HG03469 (cell line): ENCODE measurements at regions not wholly inside any gene's neighbourhood (a gene's known extent, or its start where the extent isn't known, plus 50 kb on each side); places are given as distances from the start of the nearest gene placed in this dataset.
"Not testable (repeated sequence)": the region's sequence is repeated elsewhere in the genome, so short reads cannot be mapped to it uniquely, and the experiment has no call there.

ENCODE experiments used
- ATAC-seq: cut with Tn5 transposase; IDR thresholded peaks from one replicate; pipeline ENCODE4 v1.9.1; 2021; ENCODE audit warnings: mild to moderate bottlenecking, moderate library complexity, moderate number of reproducible peaks; ENCODE audit not compliant: unreplicated experiment

DNA sequence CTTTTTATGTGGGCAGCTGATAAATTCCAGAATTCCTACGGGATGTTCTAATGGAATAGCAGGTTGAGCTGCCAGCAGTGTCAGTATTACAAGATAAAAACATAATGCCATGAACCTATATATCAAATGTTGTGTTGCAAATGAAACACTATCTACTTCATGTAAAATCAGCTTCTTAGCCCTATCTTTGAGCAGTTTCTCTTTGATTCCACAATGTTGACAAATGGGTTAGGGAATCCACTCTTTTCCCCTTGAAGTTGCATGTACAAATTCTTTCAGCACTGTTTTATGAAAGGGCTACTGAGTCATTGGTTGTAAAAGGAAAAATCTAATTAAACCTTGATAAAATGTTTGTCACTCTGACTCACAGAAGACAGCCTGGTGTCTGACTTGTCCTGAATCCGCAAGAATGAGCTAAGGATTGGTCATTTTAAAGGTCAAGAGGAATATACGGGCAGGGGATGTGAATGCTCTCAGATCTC, 950.6 kb upstream of the NUDT12 start:
- no peak for ATAC-seq

DNA sequence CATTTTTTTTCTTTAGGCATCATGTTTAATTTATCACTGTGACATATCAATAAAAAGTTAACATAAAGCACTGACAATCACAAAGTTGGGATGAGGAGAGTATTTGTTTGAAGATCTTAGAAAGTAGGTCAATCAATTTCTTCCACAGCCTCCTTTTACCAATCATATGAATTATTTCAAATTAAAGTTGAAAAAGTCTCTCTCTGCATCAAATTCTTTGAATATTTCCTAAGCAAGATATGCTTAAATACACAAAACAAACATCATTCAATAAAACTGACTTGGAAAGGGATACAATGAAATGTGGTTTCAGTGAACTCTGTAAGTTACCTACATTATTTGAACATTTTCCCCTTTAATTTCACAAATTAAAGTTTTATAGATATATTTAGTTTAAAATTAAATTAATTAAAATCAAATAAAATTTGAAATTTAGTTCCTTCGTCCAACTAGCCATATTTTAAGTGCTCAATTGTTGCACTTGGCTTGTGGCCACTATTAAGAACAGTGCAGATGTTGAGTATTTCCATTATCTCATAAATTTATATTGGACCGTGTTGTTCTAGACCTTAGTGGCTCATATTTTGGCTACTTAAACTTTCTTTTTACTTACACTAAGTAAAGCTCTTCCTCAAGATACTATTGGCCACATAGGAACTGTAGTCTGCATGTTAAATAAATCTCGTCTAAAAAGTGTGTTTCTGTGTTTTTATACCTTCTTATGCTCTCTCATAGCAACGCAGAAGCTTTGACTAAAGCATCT, 949.7 kb upstream of the NUDT12 start:
- ATAC-seq: no peak

DNA sequence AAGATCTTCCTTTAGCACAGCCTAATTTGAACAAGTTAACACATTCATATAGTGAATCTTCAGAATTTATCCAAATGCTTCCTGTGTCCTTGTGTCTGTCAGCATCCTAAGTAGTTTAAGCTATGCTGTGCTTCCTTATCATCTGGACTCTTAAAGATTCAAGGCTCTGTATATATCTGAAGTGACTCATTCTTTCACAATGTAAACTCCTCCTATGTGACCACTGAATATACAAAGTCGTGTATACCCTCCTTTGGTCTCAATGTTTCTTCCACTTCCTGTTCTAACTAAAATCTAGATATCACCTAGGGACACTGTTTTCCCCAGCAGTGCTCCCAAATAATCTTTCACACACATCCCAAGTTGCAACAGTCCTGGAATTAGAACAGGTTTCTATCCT, 935.7 kb upstream of the NUDT12 start:
- ATAC-seq: no peak

DNA sequence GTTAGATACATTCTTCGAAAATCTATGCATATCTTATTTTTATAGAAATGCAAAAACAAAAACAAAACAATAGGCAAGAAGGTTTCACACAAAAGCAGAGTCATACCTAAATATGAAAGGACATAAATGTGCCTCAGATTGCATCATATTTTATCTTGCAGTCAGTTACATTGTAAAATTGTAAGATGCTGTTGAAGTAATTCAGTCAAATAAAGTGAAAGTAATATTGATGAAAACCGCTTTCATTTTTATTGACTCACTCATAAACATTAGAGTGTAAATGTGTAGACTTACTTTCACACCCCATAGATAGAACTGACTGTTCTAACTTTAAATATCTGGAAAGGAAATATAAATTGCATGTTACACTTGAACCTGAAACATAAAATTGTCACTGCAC, 931.5 kb upstream of the NUDT12 start:
- no peak for ATAC-seq

DNA sequence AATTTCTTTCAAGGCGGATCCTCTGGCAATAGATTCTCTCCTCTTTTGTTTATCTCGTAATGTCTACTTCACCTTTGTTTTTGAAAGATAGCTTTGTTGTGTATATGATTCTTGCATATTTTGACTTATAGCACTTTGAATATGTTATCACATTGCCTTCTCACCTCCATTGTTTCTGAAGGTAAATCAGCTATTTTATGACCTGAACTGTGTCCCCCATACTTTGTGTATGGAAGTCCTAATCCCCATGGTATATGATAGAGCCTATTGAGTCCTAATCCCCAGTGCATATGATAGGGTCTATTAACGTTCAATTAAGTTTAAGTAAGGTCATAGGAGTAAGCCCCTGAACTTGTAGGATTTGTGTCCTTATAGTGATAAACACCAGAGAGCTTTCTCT, 910.2 kb upstream of the NUDT12 start:
- no peak for ATAC-seq

DNA sequence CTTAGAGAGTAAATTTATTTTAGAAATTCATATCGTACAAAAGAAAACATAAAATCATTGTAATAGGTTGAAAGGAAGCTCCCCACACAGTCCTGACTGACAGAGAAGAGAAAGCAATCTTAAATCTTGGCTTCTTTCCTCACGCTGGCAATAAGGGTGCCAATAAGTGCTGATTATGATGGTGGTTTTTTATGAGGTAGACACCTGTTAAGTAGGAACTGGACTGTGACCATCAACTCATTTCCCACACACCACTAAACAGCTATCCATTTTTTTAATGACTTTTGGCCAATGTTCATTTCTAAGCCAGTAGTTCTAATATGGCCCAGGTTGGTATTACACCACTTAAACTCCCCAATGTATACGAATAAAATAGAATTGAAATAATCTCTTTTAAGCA, 893.5 kb upstream of the NUDT12 start:
- ATAC-seq: no peak

DNA sequence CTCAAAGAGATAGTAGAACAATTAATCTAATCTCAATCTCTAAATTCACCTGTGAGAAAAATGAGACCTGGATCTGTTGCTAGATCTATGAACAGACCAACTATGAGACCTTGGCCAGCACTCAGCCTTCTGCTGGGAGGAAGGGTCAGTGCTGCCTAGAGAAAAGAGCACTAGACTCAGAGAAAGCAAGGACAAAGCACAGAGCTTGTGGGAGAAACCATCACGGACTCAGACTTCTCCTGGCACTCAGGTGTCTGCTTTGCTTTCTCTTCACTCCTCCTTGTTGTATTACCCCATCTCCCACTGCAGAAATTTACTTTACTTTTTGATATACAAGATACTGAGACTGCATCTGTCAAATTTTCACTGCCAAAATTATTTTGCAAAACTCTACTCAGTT, 890.0 kb upstream of the NUDT12 start:
- ATAC-seq: no peak

DNA sequence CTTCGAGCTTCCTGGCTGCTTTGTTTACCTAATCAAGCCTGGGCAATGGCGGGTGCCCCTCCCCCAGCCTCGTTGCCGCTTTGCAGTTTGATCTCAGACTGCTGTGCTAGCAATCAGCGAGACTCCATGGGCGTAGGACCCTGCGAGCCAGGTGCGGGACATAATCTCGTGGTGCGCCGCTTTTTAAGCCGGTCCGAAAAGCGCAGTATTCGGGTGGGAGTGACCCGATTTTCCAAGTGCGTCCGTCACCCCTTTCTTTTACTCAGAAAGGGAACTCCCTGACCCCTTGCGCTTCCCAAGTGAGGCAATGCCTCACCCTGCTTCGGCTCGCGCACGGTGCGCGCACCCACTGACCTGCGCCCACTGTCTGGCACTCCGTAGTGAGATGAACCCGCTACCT, 889.3 kb upstream of the NUDT12 start:
- ATAC-seq: not testable (repeated sequence)

DNA sequence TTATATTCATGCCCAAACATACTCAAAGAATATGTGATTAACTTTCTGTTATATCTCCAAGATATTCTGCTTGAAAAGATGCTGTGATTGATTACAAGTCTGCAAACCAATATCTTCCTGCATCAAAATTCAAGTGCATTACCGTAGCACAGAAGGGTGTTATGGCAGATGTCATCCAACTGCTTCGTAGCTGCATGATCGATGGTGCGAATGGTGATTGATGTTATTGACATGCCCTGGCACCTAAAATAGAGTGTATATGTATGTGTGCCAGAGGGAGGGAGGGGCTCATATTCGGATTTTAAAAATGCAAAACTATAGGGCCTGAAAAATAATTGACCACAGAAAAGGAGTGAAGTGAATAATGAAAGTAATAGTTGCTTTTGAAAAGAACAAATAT, 882.1 kb upstream of the NUDT12 start:
- ATAC-seq: no peak

DNA sequence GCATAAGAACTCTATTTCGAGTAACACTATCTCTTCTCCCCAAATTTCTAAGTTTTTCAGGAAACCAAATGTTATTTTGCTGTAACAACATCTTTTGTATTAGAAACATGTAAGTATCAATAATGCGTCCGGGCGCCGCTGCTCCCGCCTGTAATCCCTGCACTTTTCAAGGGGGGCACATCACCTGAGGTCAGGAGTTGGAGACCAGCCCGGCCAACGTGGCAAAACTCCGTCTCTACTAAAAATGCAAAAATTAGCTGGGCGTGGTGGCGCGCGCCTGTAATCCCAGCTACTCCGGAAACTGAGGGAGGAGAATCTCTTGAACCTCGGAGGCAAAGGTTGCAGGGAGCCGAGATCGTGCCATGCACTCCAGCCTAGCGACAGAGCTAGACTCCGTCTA, 881.1 kb upstream of the NUDT12 start:
- no peak for ATAC-seq

DNA sequence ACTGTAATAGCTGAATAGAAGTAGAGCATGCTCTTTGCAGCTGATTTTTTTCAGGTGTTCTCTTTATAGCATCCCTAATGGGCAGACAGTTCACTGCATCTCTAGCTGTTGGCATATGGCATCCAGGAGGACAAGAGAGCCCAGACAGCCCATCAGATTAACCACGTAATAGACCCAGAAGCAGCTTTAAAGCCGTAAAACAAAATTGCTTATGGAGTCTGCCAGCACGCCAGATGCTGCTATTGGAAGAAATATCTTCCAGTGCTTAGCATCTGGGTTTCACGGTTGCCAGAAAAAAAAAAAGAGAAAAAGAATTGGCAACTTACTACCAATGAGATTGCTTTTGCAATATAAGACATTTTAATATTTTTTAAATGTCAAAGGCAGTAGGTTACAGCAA, 869.4 kb upstream of the NUDT12 start:
- no peak for ATAC-seq

DNA sequence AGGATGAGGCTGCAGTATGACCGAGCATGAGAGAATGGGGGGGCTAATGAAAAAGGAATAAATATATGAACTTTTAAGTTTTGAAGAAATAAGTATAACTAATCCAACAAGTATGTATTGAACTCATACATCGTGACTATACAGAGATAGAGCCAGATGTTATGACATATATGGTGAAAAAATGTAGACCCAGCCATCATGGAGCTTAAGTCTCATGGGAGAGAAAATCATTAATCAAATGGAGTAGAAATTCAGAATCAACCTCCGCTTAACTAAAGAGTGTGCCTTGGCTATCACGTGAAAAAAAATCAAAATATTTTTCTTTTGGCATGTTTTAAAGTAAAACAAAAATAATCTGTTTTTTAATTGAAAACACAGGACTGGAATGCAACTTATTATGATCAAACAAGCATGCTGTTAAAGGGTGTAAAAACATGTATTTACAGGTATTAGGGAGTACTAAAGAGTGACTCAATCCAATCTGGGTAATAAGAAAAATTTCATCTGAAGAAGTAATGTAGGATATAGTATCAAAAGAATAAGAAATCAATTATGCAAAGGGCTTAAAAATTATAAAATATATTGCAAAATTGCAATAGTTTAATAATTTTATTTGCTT, 868.5 kb upstream of the NUDT12 start:
- no peak for ATAC-seq

DNA sequence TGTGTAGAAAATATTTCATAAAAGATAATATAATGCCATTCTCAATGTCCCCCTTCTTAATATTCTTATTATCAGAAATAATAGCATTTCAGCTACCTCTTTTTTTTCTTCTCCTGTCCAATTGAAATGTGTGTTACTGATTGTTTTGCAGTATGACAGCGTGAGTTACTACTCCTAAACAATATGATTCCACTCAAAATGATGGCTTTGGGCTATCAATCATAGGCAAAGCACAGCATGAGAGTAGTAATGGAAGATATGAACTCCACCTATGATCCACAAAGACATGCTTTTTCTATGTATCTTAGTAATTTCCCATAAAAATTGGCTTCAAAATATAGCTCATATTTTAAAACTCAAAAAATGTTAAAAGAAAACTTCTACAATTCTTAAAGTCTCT, 867.3 kb upstream of the NUDT12 start:
- no peak for ATAC-seq

DNA sequence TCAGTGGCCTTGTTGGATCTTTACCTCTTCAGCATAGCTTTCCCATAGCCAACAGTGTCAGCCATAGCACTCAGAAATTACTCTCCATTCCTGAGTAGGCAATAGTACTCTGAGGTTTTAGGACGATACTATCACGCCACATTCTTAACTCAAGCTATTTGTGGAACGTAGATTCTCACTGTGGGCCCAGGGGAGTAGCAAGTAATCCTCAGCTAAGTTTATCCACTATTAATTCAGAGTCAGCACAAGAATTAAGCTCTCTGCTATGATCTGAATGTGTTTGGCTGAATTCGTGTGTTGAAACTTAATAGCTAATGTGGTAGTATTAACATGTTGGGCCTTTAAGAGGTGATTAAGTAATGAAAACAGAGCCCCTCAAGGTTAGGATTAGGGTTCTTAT, 858.8 kb upstream of the NUDT12 start:
- no peak for ATAC-seq

DNA sequence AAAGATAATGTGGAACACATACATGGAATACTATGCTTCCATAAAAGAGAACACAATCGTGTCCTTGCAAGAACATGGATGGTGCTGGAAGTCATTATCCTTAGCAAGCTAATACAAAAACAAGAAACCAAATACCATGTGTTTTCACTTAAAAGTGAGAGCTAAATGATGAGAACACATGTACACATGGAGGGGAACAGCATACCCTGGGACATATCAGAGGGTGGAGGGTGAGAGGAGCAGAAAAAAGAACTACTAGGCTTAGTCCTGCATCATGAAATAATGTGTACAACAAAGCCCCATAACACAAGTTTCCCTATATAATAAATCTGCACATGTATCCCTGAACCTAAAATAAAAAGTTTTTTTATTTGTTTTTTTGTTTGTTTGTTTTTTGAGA, 855.5 kb upstream of the NUDT12 start:
- ATAC-seq: no peak

DNA sequence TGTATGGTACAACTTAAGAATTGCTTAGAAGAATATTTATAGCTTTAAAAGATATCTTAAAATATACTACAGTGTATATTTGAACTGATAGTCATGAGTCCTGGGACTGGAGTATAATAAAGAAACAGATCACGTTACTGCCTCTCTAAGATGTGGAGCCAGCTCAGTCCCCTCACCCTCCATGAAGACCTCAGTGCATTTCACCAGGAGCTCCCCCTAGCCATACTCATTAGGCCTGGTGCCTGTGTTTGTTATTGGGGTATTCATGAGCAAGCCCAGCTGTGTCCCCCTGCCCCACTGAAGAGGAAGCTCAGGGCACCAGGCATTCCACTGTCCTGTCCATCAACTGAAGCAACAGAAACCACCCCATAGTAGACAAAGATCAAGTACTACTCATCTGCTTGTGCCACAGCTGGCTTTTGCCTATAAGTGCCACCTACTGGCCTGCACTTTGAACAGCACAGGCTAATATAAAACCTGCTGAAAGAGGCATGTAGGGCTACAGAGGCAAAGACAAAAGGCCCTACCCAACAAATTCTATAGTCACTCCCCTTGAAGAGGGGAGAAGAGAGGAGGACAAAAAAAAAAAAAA, 850.2 kb upstream of the NUDT12 start:
- ATAC-seq: no peak

DNA sequence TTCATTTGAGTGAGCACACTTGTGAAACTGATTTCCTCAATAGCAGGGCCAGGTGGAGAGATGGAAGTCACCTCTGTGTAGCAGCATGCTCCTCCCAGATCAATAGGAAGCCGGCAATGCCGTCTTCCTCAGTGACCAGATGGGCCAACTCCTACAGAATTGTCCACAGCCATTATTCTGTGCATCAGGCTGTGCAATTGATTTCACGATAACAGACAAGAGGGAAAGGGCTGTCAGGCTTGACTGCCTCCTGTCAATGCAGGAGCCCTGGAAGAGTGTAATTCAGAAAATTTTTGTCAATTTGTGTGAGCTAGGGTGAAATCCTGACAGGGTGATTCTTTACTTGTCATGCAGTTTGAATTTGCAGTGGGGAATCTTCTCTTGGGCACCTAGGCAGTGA, 838.4 kb upstream of the NUDT12 start:
- ATAC-seq: no peak

DNA sequence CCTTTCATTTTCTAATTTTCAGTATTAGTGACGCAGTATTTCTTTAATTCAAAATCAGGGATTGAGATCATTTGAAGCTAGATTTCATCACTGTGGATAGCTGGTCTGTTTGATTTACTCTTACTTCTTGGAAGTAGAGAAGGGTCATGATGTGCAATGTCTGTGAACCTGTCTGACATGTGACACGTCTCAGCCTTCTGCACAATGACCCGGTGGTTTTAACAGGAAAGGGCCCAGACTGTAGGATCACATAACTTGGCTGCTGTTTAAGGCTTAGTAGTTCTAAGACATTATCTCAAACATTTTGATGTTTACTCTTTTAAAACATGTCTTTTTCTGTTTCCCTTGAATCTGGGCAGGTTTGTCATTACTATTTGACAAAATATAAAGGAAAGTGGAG, 823.3 kb upstream of the NUDT12 start:
- no peak for ATAC-seq

DNA sequence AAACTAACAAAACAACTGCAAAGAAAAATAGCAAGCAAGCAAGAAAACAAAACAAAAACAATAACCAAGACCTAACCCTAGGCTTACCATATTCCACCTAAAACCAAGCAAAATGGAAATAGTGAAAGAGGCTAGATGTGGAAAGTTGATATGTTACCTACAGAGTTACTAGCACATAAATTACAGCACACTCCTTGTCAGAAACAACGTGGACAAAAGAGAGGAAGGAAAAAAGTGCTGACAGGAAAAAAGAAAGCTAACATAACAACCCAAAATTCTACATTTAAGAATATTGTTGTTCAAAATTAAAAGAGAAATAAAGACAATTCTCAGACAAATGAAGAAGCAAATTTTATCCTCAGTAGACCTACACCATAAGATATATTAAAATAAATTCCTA, 812.8 kb upstream of the NUDT12 start:
- ATAC-seq: no peak

DNA sequence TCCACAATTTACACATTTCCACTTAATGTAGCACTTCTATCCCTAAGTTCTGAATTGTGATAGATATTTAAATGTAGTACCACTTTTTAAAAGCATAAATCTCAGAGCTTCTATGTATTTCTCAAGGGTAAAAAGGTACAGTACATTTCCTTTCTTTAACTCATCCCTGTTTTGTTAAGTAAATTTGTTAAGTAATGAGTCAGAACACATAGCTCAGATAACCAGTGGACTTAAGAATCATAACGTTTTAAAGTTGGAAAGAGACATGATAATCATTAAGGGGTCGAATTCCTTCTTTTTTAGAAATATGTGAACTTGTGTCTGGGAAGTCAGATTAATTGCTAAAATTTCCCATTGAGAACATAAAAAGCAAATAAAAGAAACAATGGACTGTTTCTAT, 810.2 kb upstream of the NUDT12 start:
- no peak for ATAC-seq

DNA sequence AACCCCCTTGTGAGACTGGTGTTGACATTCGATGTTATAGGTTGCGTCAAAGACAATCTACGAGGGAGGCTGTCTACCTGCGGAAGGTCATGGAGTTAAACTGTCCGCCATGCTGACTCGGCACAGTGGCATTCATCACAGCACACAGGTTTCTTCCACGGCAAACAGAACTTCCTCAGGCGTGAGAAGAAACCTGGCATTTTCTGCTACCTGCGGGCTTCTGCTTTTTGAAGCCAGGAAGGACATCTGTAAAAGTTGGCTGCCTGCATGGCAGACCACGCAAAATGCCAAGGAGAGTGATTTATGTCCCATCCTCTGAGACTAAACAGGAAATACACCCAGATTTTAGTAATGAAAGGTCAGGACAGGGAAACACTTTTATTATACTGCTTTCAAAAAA, 809.8 kb upstream of the NUDT12 start:
- ATAC-seq: no peak

DNA sequence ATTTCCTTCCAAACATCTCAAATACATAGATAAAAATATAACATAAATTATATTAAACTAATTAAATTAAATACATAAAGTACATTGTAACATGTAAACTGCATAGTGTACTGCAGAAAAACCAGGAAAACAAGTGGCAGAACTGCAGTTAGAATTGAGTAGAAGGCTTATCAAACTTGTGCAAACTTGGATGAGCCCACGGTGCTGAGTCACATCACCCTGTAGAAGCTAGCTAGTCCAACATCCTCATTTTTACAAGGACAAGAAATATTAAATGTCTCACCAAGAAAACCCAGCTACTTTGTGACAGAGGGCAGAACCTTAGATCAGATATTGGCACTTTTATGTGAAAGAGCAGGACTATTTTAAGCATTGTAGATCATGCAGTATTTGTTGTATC, 807.9 kb upstream of the NUDT12 start:
- no peak for ATAC-seq
